SK-N-SH (cell line): ENCODE measurements at regions not wholly inside any gene's neighbourhood (a gene's known extent, or its start where the extent isn't known, plus 50 kb on each side); places are given as distances from the start of the nearest gene placed in this dataset.

Experiments
- CTCF ChIA-PET: fragments of 300-600, 350-600 bp; formaldehyde crosslinking; extraction: SDS; loops from one replicate; lab custom pipeline; 2021; lab: Yijun Ruan, JAX
- POLR2A ChIA-PET: fragments of 350-600 bp; sonication (Branson Sonifier 250); formaldehyde crosslinking; extraction: SDS; loops from one replicate; lab custom pipeline; 2020; ENCODE audit warnings: antibody characterized with exemption, inconsistent platforms; lab: Yijun Ruan, JAX
- DNase-seq: peaks from one replicate; pipeline ENCODE4 v3.0.0; 2012
- H2AFZ ChIP-seq: fragments of 200-600 bp; sonication (generic); 2 replicates; pipeline ENCODE4 v1.8.1; 2016; ENCODE audit warnings: antibody characterized with exemption, mild to moderate bottlenecking, low read depth
- H3F3A ChIP-seq: fragments of 200-600 bp; sonication (generic); replicated peaks from 2 replicates; pipeline ENCODE3; 2016; ENCODE audit warnings: antibody characterized with exemption, mild to moderate bottlenecking; ENCODE audit not compliant: insufficient read depth
- H3K27ac ChIP-seq, 2 experiments: fragments of 200-500 bp in 1 of 2; fragments of 200-600 bp in 1 of 2; sonication (Bioruptor generic) in 1 of 2; sonication (generic), shearing (Covaris generic) in 1 of 2; 2 replicates each; pipeline versions ENCODE4 v1.5.1 to v1.6.1; 2014 to 2016; ENCODE audit warnings: low read depth in 2 of 2, inconsistent platforms in 1 of 2, low read length in 1 of 2, mild to moderate bottlenecking in 1 of 2, mixed read lengths in 1 of 2
- H3K27me3 ChIP-seq: fragments of 200-600 bp; sonication (generic), shearing (Covaris generic); 2 replicates; pipeline ENCODE4 v1.6.1; 2016; ENCODE audit warnings: mixed run types; ENCODE audit not compliant: insufficient read depth
- H3K36me3 ChIP-seq, 2 experiments: fragments of 200-500 bp in 1 of 2; fragments of 200-600 bp in 1 of 2; sonication (Bioruptor generic) in 1 of 2; sonication (generic) in 1 of 2; replicated peaks in 1 of 2; 2 replicates each; pipeline versions ENCODE3 to v1.5.1; 2014 to 2016; ENCODE audit warnings: low read length in 1 of 2, mild to moderate bottlenecking in 1 of 2; ENCODE audit not compliant: insufficient read depth in 2 of 2, control insufficient read depth in 1 of 2
- H3K4me1 ChIP-seq, 2 experiments: fragments of 200-500 bp in 1 of 2; fragments of 200-600 bp in 1 of 2; sonication (Bioruptor generic) in 1 of 2; sonication (generic), shearing (Covaris generic) in 1 of 2; 2 replicates each; pipeline versions ENCODE4 v1.5.1 to v1.6.1; 2014 to 2016; ENCODE audit warnings: low read depth in 1 of 2, low read length in 1 of 2, mixed run types in 1 of 2; ENCODE audit not compliant: insufficient read depth in 2 of 2, control insufficient read depth in 1 of 2
- H3K4me2 ChIP-seq: fragments of 200-600 bp; sonication (generic), shearing (Covaris generic); 2 replicates; pipeline ENCODE4 v1.6.1; 2017; ENCODE audit warnings: mixed run types
- H3K4me3 ChIP-seq, 2 experiments: fragments of 200-500 bp in 1 of 2; fragments of 200-600 bp in 1 of 2; sonication (Bioruptor generic) in 1 of 2; sonication (generic), shearing (Covaris generic) in 1 of 2; 2 replicates each; pipeline versions ENCODE4 v1.5.1 to v1.8.1; 2014 to 2016; ENCODE audit warnings: low read depth in 2 of 2, inconsistent platforms in 1 of 2, low read length in 1 of 2, mild to moderate bottlenecking in 1 of 2, mixed read lengths in 1 of 2, moderate library complexity in 1 of 2
- H3K79me2 ChIP-seq: fragments of 200-600 bp; sonication (generic); 2 replicates; pipeline ENCODE4 v1.8.1; 2017; ENCODE audit warnings: mild to moderate bottlenecking; ENCODE audit not compliant: insufficient read depth
- H3K9ac ChIP-seq: fragments of 200-600 bp; sonication (generic); 2 replicates; pipeline ENCODE4 v1.6.1; 2017; ENCODE audit warnings: mixed run types
- H3K9me2 ChIP-seq: fragments of 200-600 bp; sonication (generic); 2 replicates; pipeline ENCODE4 v1.6.1; 2017; ENCODE audit warnings: mixed run types
- H3K9me3 ChIP-seq: fragments of 200-600 bp; sonication (generic); 2 replicates; pipeline ENCODE4 v1.6.1; 2017; ENCODE audit warnings: mixed run types, mild to moderate bottlenecking, moderate library complexity
- H4K20me1 ChIP-seq: fragments of 200-600 bp; sonication (generic); 2 replicates; pipeline ENCODE4 v1.6.1; 2017; ENCODE audit warnings: mild to moderate bottlenecking, mixed run types; ENCODE audit not compliant: insufficient read depth
- CHD2 ChIP-seq: fragments of 150-350 bp; IDR thresholded peaks from 2 replicates; pipeline ENCODE4 v1.6.1; 2018; ENCODE audit warnings: low read length; ENCODE audit not compliant: partially characterized antibody
- ELF1 ChIP-seq: IDR thresholded peaks from 2 replicates; pipeline ENCODE4 v1.4.0; 2012
- EP300 ChIP-seq, 2 experiments: IDR thresholded peaks; 2 replicates each; pipeline versions ENCODE4 v1.4.0 to v1.6.1; 2012; ENCODE audit warnings: borderline replicate concordance in 1 of 2, low read depth in 1 of 2, low read length in 1 of 2
- FOXJ3 ChIP-seq: sonication (generic); formaldehyde crosslinking; IDR thresholded peaks from 2 replicates; pipeline ENCODE4 v1.5.1; 2020; ENCODE audit warnings: mild to moderate bottlenecking, missing genetic modification reagents
- GABPA ChIP-seq: IDR thresholded peaks from 2 replicates; pipeline ENCODE4 v1.4.0; 2012; ENCODE audit warnings: low read depth, mild to moderate bottlenecking
- JUND ChIP-seq: IDR thresholded peaks from 2 replicates; pipeline ENCODE4 v1.4.0; 2012
- MAX ChIP-seq: IDR thresholded peaks from 2 replicates; pipeline ENCODE4 v1.4.0; 2012; ENCODE audit warnings: low read depth
- NFIC ChIP-seq: IDR thresholded peaks from 2 replicates; pipeline ENCODE4 v1.4.0; 2012; ENCODE audit warnings: borderline replicate concordance
- NRF1 ChIP-seq: IDR thresholded peaks from 2 replicates; pipeline ENCODE4 v1.6.1; 2012; ENCODE audit warnings: low read depth, mild to moderate bottlenecking, low read length
- RAD21 ChIP-seq: IDR thresholded peaks from 2 replicates; pipeline ENCODE4 v1.6.1; 2012; ENCODE audit warnings: mild to moderate bottlenecking, low read length
- SMC3 ChIP-seq: IDR thresholded peaks from 2 replicates; pipeline ENCODE4 v1.6.1; 2012; ENCODE audit warnings: low read depth, low read length, improper control_type of control experiment
- TCF12 ChIP-seq: IDR thresholded peaks from 2 replicates; pipeline ENCODE4 v1.4.0; 2012
- TEAD4 ChIP-seq: IDR thresholded peaks from 2 replicates; pipeline ENCODE4 v1.4.0; 2012; ENCODE audit warnings: mild to moderate bottlenecking, borderline replicate concordance; ENCODE audit not compliant: insufficient read depth
- USF2 ChIP-seq: fragments of 150-350 bp; IDR thresholded peaks from 2 replicates; pipeline ENCODE4 v1.6.1; 2017; ENCODE audit warnings: antibody characterized with exemption, low read length, low read depth, borderline replicate concordance
- YY1 ChIP-seq: IDR thresholded peaks from 2 replicates; pipeline ENCODE4 v1.4.0; 2012; ENCODE audit warnings: low read depth, mild to moderate bottlenecking
- ZBTB33 ChIP-seq: IDR thresholded peaks from 2 replicates; pipeline ENCODE4 v1.4.0; 2012; ENCODE audit warnings: low read depth, borderline replicate concordance
- WGBS: methylation state at CpG from one replicate; pipeline ENCODE4 v1.1.6; 2017; ENCODE audit warnings: low lambda C conversion rate; 5-methylcytosine and 5-hydroxymethylcytosine counted together

GRCh38 chr4:177182166-177182565 lies 127.5 kb upstream of the NEIL3 start:
- WGBS: 44% methylated on average over 4 of the region's 4 CpGs
- CTCF ChIA-PET: no interaction called here

GRCh38 chr4:177182728-177183127 lies 126.9 kb upstream of the NEIL3 start:
- ChIA-PET CTCF (no interaction called here), POLR2A (no interaction called here)
- Histone ChIP-seq H3K36me3 (no peaks in the 10 kb centered on the region), H3K27me3 (no peaks in the 10 kb centered on the region), H3K79me2 (no peaks in the 10 kb centered on the region), H3F3A (no peaks in the 10 kb centered on the region), H3K9me2 (no peaks in the 10 kb centered on the region), H3K9ac (no peak overlapping the region), H3K4me2 (no peak overlapping the region), H2AFZ (no peak overlapping the region), H4K20me1 (no peaks in the 10 kb centered on the region), H3K27ac (no peak overlapping the region), H3K9me3 (no peaks in the 10 kb centered on the region), H3K4me1 (no peaks in the 10 kb centered on the region), H3K4me3 (no peak overlapping the region)
- DNase-seq: no peak
- 71% methylated on average over 1 of the region's 1 CpG for WGBS
- TF ChIP-seq FOXJ3 (CRISPR knock-in tag): no peak

More at GRCh38 chr4:177182166-177182565, 127.5 kb upstream of the NEIL3 start:
- DNase-seq: no peak
- H3K4me1 ChIP-seq: no peaks in the 10 kb centered on the region
- H3F3A ChIP-seq: no peaks in the 10 kb centered on the region
- H3K9me3 ChIP-seq: no peaks in the 10 kb centered on the region
- no peak overlapping the region for H3K27ac ChIP-seq
- no peak overlapping the region for H3K9ac ChIP-seq
- H3K4me3 ChIP-seq: no peak overlapping the region
- H4K20me1 ChIP-seq: no peaks in the 10 kb centered on the region
- no peak for TF ChIP-seq GABPA
- peak; percentile 34; the same call in 1 of the 2 replicates for TF ChIP-seq TCF12
- TF ChIP-seq, all 33 proteins: peak for 1
- Histone ChIP-seq H2AFZ (no peak overlapping the region), H3K27me3 (no peaks in the 10 kb centered on the region), H3K79me2 (no peaks in the 10 kb centered on the region), H3K9me2 (no peaks in the 10 kb centered on the region), H3K36me3 (no peaks in the 10 kb centered on the region), H3K4me2 (no peak overlapping the region)
- POLR2A ChIA-PET: no interaction called here

- WGBS: 37% methylated on average over 2 of the region's 2 CpGs
- ChIA-PET CTCF (interaction anchor here (1.8 kb wide), 1 partner anchor 138 kb away, joined by 4 read pairs; no protein-coding TSS in a partner anchor), POLR2A (no interaction called here)
- H3K79me2 ChIP-seq: no peaks in the 10 kb centered on the region
- H3K9me3 ChIP-seq: no peaks in the 10 kb centered on the region
- no peaks in the 10 kb centered on the region for H3K4me1 ChIP-seq
- no peaks in the 10 kb centered on the region for H4K20me1 ChIP-seq
- no peak for DNase-seq
- H3K27ac ChIP-seq: no peak overlapping the region
- no peak overlapping the region for H3K9ac ChIP-seq
- H3F3A ChIP-seq: no peaks in the 10 kb centered on the region
- H3K4me3 ChIP-seq: no peak overlapping the region
- TF ChIP-seq JUND (no peak), NRF1 (no peak), TEAD4 (no peak), EP300 (IDR thresholded peaks at IDR 0.05; ENCODE audit: borderline replicate concordance in 1 of 2, low read depth in 1 of 2, low read length in 1 of 2) (no peak), RAD21 (no peak), MAX (no peak), ELF1 (no peak), GABPA (no peak), USF2 (no peak), ZBTB33 (no peak), YY1 (no peak), CHD2 (no peak), SMC3 (no peak), NFIC (no peak)
- H3K9me2 ChIP-seq: no peaks in the 10 kb centered on the region; the same call in 1 of the 2 replicates
- H2AFZ ChIP-seq: no peak overlapping the region
- no peaks in the 10 kb centered on the region for H3K36me3 ChIP-seq
- H3K27me3 ChIP-seq: no peaks in the 10 kb centered on the region
- H3K4me2 ChIP-seq: no peak overlapping the region; the same call in 1 of the 2 replicates
Measured at GRCh38 chr4:177185151-177185550, 124.5 kb upstream of the NEIL3 start.
